ENCODE measurements at regions not wholly inside any gene's neighbourhood (a gene's known extent, or its start where the extent isn't known, plus 50 kb on each side); places are given as distances from the start of the nearest gene placed in this dataset.

- Histone ChIP-seq H3K79me1 (ENCODE audit: low read depth in 1 of 2, low read length in 2 of 2) (no peaks in the 10 kb centered on the region), H2BK15ac (ENCODE audit: low read depth, low read length) (no peak overlapping the region), H3K27me3 (ENCODE audit: control insufficient read depth, insufficient read depth, low read length) (no peaks in the 10 kb centered on the region), H3K4me2 (ENCODE audit: low read depth, low read length) (no peak overlapping the region), H2BK5ac (ENCODE audit: low read depth, low read length, poor library complexity, severe bottlenecking) (no peak overlapping the region), H4K91ac (ENCODE audit: insufficient read depth, low read depth, low read length) (no peak overlapping the region), H2AK5ac (ENCODE audit: low read depth, low read length) (no peak overlapping the region), H3K9me1 (ENCODE audit: insufficient read depth, low read length) (no peaks in the 10 kb centered on the region), H3K27ac (ENCODE audit: insufficient read depth, low read length) (no peak overlapping the region), H3K23ac (ENCODE audit: low read depth, low read length) (no peak overlapping the region), H2AFZ (replicated peaks; ENCODE audit: low read length, poor library complexity) (no peak overlapping the region), H3K56ac (ENCODE audit: extremely low read depth, insufficient read depth, low read length) (no peak overlapping the region), H3K4me3 (ENCODE audit: insufficient read depth, low read depth, low read length) (no peak overlapping the region), H2BK20ac (ENCODE audit: low read depth, low read length) (no peak overlapping the region), H4K8ac (ENCODE audit: low read depth in 2 of 2, low read length in 2 of 2) (no peak overlapping the region), H3K14ac (replicated peaks; ENCODE audit: low read depth, low read length) (no peak overlapping the region), H4K5ac (ENCODE audit: low read depth, low read length) (no peak overlapping the region), H2BK120ac (ENCODE audit: low read depth, low read length) (no peak overlapping the region), H3K4me1 (ENCODE audit: control insufficient read depth, insufficient read depth, low read length) (no peaks in the 10 kb centered on the region), H3K18ac (ENCODE audit: low read depth, low read length) (no peak overlapping the region), H2AK9ac (replicated peaks; ENCODE audit: low read depth, low read length, poor library complexity) (no peak overlapping the region), H4K20me1 (ENCODE audit: insufficient read depth, low read length) (no peaks in the 10 kb centered on the region), H3K9me3 (ENCODE audit: control insufficient read depth, insufficient read depth, low read length) (peaks cover 3% of the 10 kb centered on the region; the same call in 1 of the 2 replicates), H3K9ac (ENCODE audit: low read depth, low read length) (no peak overlapping the region), H3K36me3 (ENCODE audit: control insufficient read depth, insufficient read depth, low read length) (no peaks in the 10 kb centered on the region), H3K4ac (ENCODE audit: low read depth, low read length) (no peak overlapping the region)
- ChIA-PET POLR2A (ENCODE audit: unreplicated experiment) (no interaction called here), CTCF (no interaction called here)
- in situ Hi-C loops (cut with MboI; ENCODE audit: low sequenced_read_pairs): no loop called here
- DNase-seq (no peak), ATAC-seq (ENCODE audit: low read depth) (no peak)
- 17% methylated on average over 2 of the region's 2 CpGs; no CpG with 5 or more reads in 1 of the 2 experiments for WGBS, 2 experiments (ENCODE audit: extremely low coverage in 2 of 2, insufficient read length in 1 of 2)
- TF ChIP-seq BHLHE40 (IDR thresholded peaks at IDR 0.05; ENCODE audit: low read depth, low read length) (no peak), POLR2A (IDR thresholded peaks at IDR 0.05; ENCODE audit: low read depth, low read length) (no peak), MXI1 (IDR thresholded peaks at IDR 0.05; ENCODE audit: borderline replicate concordance, low read depth, low read length) (no peak), ELK1 (IDR thresholded peaks at IDR 0.05; ENCODE audit: borderline replicate concordance, low read depth, low read length) (no peak), USF2 (IDR thresholded peaks at IDR 0.05; ENCODE audit: low read depth, low read length) (no peak), NFE2L2 (IDR thresholded peaks at IDR 0.05; ENCODE audit: low read depth, low read length) (no peak), SMC3 (IDR thresholded peaks at IDR 0.05; ENCODE audit: low read depth, low read length) (no peak), CTCF (conservative IDR thresholded peaks at IDR 0.05; ENCODE audit: low read depth, low read length) (no peak), MAZ (IDR thresholded peaks at IDR 0.05; ENCODE audit: borderline replicate concordance, low read depth, low read length) (no peak), CEBPB (IDR thresholded peaks at IDR 0.05; ENCODE audit: low read depth, low read length) (no peak)
- no TSS peak for BruUV-seq (replicated peaks)
- dilution Hi-C loops (cut with HindIII; ENCODE audit: low sequenced_read_pairs, unreplicated experiment): no loop called here
- intact Hi-C loops (cut with micrococcal nuclease): no loop called here
These were observed 60.8 kb upstream of the DYNAP start for GRCh38 chr18:54530285-54530684.
